ENCODE measurements at regions not wholly inside any gene's neighbourhood (a gene's known extent, or its start where the extent isn't known, plus 50 kb on each side); places are given as distances from the start of the nearest gene placed in this dataset.

- TF ChIP-seq CTCF (IDR thresholded peaks at IDR 0.05) = no peak
- no peak for TF ChIP-seq ZFX (IDR thresholded peaks at IDR 0.05; ENCODE audit: borderline replicate concordance)
These were observed 966.7 kb upstream of the FBXO33 start for GRCh38 chr14:40398981-40399380.

Measured in 22Rv1 (cell line).